Gastroesophageal sphincter (tissue), 4 donors: ENCODE measurements at regions not wholly inside any gene's neighbourhood (a gene's known extent, or its start where the extent isn't known, plus 50 kb on each side); places are given as distances from the start of the nearest gene placed in this dataset.

Experiments used
- ATAC-seq: fragments of 150-250 bp; one replicate; pipeline ENCODE4 v1.9.1; 2016; ENCODE audit warnings: mild to moderate bottlenecking, moderate library complexity
- H3K27ac ChIP-seq, 4 donors: fragments of 200-600 bp; sonication (generic) in 3 of 4; 1 replicate in 3 of 4; 2 replicates in 1 of 4; pipeline ENCODE4 v1.5.1; 2016 to 2019
- H3K27me3 ChIP-seq: fragments of 200-600 bp; sonication (generic); one replicate; pipeline ENCODE4 v1.5.1; 2019
- H3K36me3 ChIP-seq, 2 donors: fragments of 200-600 bp; sonication (generic); one replicate each; pipeline ENCODE4 v1.5.1; 2019; ENCODE audit warnings: control low read depth in 1 of 2
- H3K4me1 ChIP-seq, 3 donors: fragments of 200-600 bp; sonication (generic); 1 replicate in 2 of 3; 2 replicates in 1 of 3; pipeline ENCODE4 v1.5.1; 2016 to 2019; ENCODE audit warnings: control low read depth in 2 of 3
- H3K4me3 ChIP-seq, 2 donors: fragments of 200-600 bp; sonication (generic); one replicate each; pipeline ENCODE4 v1.5.1; 2019; ENCODE audit warnings: mild to moderate bottlenecking in 1 of 2, moderate library complexity in 1 of 2
- H3K9me3 ChIP-seq, 3 donors: fragments of 200-600 bp; sonication (generic); one replicate each; pipeline ENCODE4 v1.5.1; 2017 to 2019; ENCODE audit warnings: control low read depth in 2 of 3
- CTCF ChIP-seq, 4 experiments: fragments of 200-600 bp in 2 of 4; fragments of 450-650 bp in 2 of 4; sonication (generic) in 1 of 4; IDR thresholded peaks; one replicate each; pipeline ENCODE4 v1.5.1; 2017 to 2019; ENCODE audit warnings: antibody characterized with exemption in 4 of 4, mild to moderate bottlenecking in 2 of 4, moderate library complexity in 2 of 4
- EP300 ChIP-seq: sonication (generic); formaldehyde crosslinking; IDR thresholded peaks from one replicate; pipeline ENCODE4 v1.6.1; 2017; ENCODE audit warnings: antibody characterized with exemption, mild to moderate bottlenecking
- POLR2A ChIP-seq, 2 donors: fragments of 450-650 bp; IDR thresholded peaks; one replicate each; pipeline ENCODE4 v1.6.1; 2017; ENCODE audit warnings: antibody characterized with exemption in 2 of 2, mild to moderate bottlenecking in 2 of 2, moderate library complexity in 1 of 2
- POLR2AphosphoS5 ChIP-seq: sonication (generic); formaldehyde crosslinking; IDR thresholded peaks from one replicate; pipeline ENCODE4 v1.6.1; 2017; ENCODE audit warnings: antibody characterized with exemption
- WGBS, 2 donors: methylation state at CpG; one replicate each; pipeline ENCODE4 v1.1.5; 2018; ENCODE audit warnings: low coverage in 1 of 2; 5-methylcytosine and 5-hydroxymethylcytosine counted together

DNA sequence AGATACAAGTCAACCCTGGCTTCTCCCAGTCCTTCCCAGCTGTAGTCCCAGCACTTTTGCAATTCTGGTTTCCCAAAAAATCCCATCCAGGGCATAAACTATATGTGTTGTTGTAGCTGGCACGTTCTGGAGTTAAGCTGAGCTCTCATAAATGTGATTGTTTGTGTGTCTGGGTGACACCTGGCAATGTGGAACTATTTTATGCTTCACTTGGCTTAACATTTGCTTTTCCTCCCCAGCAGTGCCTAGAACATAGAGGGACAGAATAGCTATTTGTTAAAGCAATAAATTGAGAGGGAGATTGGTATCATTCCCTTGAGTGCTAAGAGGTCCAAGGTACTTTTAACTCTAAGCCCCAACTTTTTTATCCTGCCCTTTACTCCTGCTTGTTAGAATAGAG, 575.9 kb upstream of the NOX3 start:
- no peak overlapping the region for H3K27ac ChIP-seq
- H3K9me3 ChIP-seq, result peaks cover 0 to 7% (median 0%) of the 10 kb centered on the region in 3 donors
- H3K4me3 ChIP-seq, result no peak overlapping the region
- no peaks in the 10 kb centered on the region for H3K27me3 ChIP-seq
- peaks cover 0 to 14% (median 0%) of the 10 kb centered on the region in 3 donors for H3K4me1 ChIP-seq
- TF ChIP-seq POLR2A (IDR thresholded peaks at IDR 0.05), result no peak
- no peak for TF ChIP-seq EP300
- 14 to 50% methylated on average over 1 of the region's 1 CpG for WGBS, 2 donors
- ATAC-seq, result no peak
- no peaks in the 10 kb centered on the region for H3K36me3 ChIP-seq

DNA sequence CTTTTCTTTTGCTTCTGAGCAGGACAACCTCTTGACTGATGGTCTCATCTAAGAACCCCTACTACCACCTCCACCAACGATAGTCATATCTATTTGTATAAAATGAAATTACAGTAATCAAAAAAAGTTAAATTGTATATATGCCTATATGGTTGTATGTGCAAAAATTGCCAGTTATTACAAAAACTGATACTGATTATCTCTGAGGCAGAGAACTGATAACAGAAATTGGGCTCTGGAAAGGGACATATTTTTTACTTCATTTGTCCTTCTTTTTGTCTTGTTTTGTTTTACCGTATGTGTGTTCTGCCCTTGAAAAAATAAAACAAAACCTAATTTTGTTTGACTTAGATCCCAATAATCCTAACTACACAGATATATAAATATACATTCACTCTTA, 574.4 kb upstream of the NOX3 start:
- TF ChIP-seq EP300 (no peak), POLR2AphosphoS5 (no peak), POLR2A (IDR thresholded peaks at IDR 0.05) (no peak), CTCF (IDR thresholded peaks at IDR 0.05) (no peak)
- no peak for ATAC-seq
- H3K27ac ChIP-seq, result no peak overlapping the region
- WGBS, 2 donors, result 84 to 88% methylated on average over 2 of the region's 2 CpGs
- peaks cover 0 to 17% (median 0%) of the 10 kb centered on the region in 3 donors for H3K4me1 ChIP-seq
- peaks cover 0 to 16% (median 0%) of the 10 kb centered on the region in 3 donors for H3K9me3 ChIP-seq
- no peak overlapping the region for H3K4me3 ChIP-seq
- no peaks in the 10 kb centered on the region for H3K36me3 ChIP-seq
- no peaks in the 10 kb centered on the region for H3K27me3 ChIP-seq

DNA sequence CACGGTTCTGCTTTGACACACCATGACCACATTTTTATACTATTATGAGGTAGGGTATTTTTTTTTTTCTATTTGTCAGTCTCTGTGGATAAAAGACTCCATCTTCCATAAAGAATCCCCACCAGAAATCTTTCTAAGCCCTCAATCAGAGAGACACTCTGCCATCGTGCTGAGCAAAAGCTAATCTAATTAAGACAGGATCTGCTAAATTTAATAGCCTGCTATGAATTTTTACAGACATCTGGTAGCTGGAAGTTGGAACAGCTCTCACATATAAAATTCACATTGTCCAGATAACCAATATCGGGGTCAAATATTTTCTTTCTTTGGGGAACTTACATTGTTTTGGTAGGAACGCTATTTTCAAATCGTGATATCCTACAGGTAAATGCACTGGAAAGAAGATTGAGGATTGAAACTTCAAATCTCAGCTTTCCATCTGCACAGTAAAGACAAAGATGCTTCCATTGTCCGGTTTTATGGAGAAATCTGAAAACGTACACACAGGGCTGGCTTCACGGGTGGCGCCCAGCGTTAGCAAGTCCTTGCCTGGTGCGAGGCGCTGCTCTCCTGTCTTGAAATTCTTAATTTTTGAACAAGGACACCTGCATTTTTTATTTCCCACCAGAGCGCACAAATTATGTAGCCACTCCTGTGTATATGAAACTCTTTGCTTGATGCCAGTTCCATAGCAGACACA, 573.8 kb upstream of the NOX3 start:
- peaks cover 0 to 17% (median 0%) of the 10 kb centered on the region in 3 donors for H3K4me1 ChIP-seq
- no peaks in the 10 kb centered on the region for H3K36me3 ChIP-seq
- TF ChIP-seq POLR2AphosphoS5, result no peak
- no peak for TF ChIP-seq POLR2A (IDR thresholded peaks at IDR 0.05)
- peaks cover 0 to 21% (median 0%) of the 10 kb centered on the region in 3 donors for H3K9me3 ChIP-seq
- no peaks in the 10 kb centered on the region for H3K27me3 ChIP-seq
- 81 to 90% methylated on average over 4 to 13 of the region's 13 CpGs for WGBS, 2 donors
- no peak overlapping the region for H3K27ac ChIP-seq
- ATAC-seq, result no peak
- no peak overlapping the region for H3K4me3 ChIP-seq

DNA sequence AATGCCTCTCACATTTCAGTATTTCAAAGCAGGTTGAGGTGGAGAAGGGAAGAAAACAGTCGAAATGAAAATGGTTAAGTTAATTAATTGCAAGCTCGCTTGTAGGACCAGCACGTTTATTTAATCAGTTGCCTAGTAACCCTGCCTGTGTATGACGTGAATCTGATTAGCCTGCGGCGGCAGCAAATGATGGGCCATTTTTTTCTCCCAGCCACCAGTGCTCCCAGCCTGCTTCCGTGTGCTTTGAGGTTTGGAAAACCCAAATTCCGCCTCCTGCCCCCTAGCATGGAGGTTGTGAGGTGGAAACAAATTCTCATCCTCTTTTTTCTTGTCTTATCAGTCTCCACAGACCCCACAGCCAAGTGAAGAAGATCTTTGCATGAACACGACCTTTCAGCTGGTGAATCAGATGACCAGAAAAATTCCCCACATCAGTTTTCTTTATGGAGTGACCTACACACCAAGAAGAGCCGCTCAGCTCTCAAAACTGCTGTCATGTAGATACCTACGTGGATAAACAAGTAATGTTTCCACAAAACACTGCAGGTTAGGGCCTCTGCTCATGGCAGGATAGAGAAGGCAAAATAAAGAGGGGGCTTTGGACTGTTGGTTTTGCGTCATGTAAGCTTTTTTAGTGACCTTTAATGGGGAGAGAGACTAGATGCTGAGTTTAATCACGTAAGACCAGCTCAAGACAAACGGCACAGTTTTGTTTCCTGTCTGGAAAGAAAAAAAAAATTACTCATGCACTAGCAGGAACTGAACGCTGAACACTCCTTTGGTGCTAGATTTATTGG, 572.9 kb upstream of the NOX3 start:
- Histone ChIP-seq H3K27ac (no peak overlapping the region), H3K4me1 (peaks cover 0 to 17% (median 0%) of the 10 kb centered on the region in 3 donors), H3K4me3 (no peak overlapping the region), H3K36me3 (no peaks in the 10 kb centered on the region), H3K9me3 (peaks cover 0 to 29% (median 0%) of the 10 kb centered on the region in 3 donors), H3K27me3 (no peaks in the 10 kb centered on the region)
- ATAC-seq, result no peak
- WGBS, 2 donors, result 44 to 63% methylated on average over 12 to 15 of the region's 15 CpGs
- TF ChIP-seq EP300 (no peak), POLR2AphosphoS5 (no peak), POLR2A (IDR thresholded peaks at IDR 0.05) (no peak), CTCF (IDR thresholded peaks at IDR 0.05) (no peak)

- no peak overlapping the region for H3K4me3 ChIP-seq
- H3K27ac ChIP-seq, result no peak overlapping the region
- H3K36me3 ChIP-seq, result no peaks in the 10 kb centered on the region
- ATAC-seq, result no peak
- 63 to 82% methylated on average over 3 of the region's 3 CpGs for WGBS, 2 donors
- peaks cover 0 to 29% (median 0%) of the 10 kb centered on the region in 3 donors for H3K9me3 ChIP-seq
- peaks cover 0 to 17% (median 0%) of the 10 kb centered on the region in 3 donors for H3K4me1 ChIP-seq
- TF ChIP-seq POLR2A (IDR thresholded peaks at IDR 0.05) (no peak), EP300 (no peak), POLR2AphosphoS5 (no peak), CTCF (IDR thresholded peaks at IDR 0.05) (no peak)
- no peaks in the 10 kb centered on the region for H3K27me3 ChIP-seq
These were observed 571.6 kb upstream of the NOX3 start for GRCh38 chr6:156027248-156027626.
